NCI-H1092 (cell line): ENCODE measurements at regions not wholly inside any gene's neighbourhood (a gene's known extent, or its start where the extent isn't known, plus 50 kb on each side); places are given as distances from the start of the nearest gene placed in this dataset.
"Not testable (repeated sequence)": the region's sequence is repeated elsewhere in the genome, so short reads cannot be mapped to it uniquely, and the experiment has no call there.

Source experiments
- DNase-seq: peaks from one replicate; lab custom pipeline; 2025; lab: John Stamatoyannopoulos, UW

GRCh38 chrX:500481-501010, 113.8 kb upstream of the PPP2R3B start:
- DNase-seq, result no peak

GRCh38 chrX:506341-506740, 119.6 kb upstream of the PPP2R3B start:
- DNase-seq, result no peak

- no peak for DNase-seq
Observed at GRCh38 chrX:508163-508562, 121.5 kb upstream of the PPP2R3B start.

GRCh38 chrX:508821-509220, 121.8 kb upstream of the SHOX start:
- DNase-seq, result not testable (repeated sequence)

GRCh38 chrX:511089-511488, 119.5 kb upstream of the SHOX start:
- not testable (repeated sequence) for DNase-seq

GRCh38 chrX:518319-518718, 112.3 kb upstream of the SHOX start:
- no peak for DNase-seq

- DNase-seq, result no peak
Observed at GRCh38 chrX:519741-520140, 110.8 kb upstream of the SHOX start.

GRCh38 chrX:522456-522855, 108.1 kb upstream of the SHOX start:
- no peak for DNase-seq

GRCh38 chrX:525134-525533, 105.5 kb upstream of the SHOX start:
- no peak for DNase-seq

- DNase-seq, result no peak
Observed at GRCh38 chrX:526295-527224, 104.0 kb upstream of the SHOX start.

- DNase-seq, result no peak
Observed at GRCh38 chrX:530726-531610, 99.6 kb upstream of the SHOX start.

GRCh38 chrX:531611-531936, 99.0 kb upstream of the SHOX start:
- no peak for DNase-seq

- DNase-seq, result no peak
Observed at GRCh38 chrX:534804-535203, 95.8 kb upstream of the SHOX start.

- no peak for DNase-seq
Observed at GRCh38 chrX:536616-537015, 94.0 kb upstream of the SHOX start.

- DNase-seq, result no peak
Observed at GRCh38 chrX:537151-537550, 93.4 kb upstream of the SHOX start.

GRCh38 chrX:538311-538710, 92.3 kb upstream of the SHOX start:
- DNase-seq, result no peak

GRCh38 chrX:541006-541405, 89.6 kb upstream of the SHOX start:
- not testable (repeated sequence) for DNase-seq

GRCh38 chrX:542179-542578, 88.4 kb upstream of the SHOX start:
- DNase-seq, result no peak

- no peak for DNase-seq
Observed at GRCh38 chrX:545452-545885, 85.1 kb upstream of the SHOX start.

GRCh38 chrX:550514-550913, 80.1 kb upstream of the SHOX start:
- DNase-seq, result no peak

GRCh38 chrX:551306-551705, 79.3 kb upstream of the SHOX start:
- no peak for DNase-seq

- DNase-seq, result no peak
Observed at GRCh38 chrX:552496-552895, 78.1 kb upstream of the SHOX start.

GRCh38 chrX:554271-554670, 76.3 kb upstream of the SHOX start:
- no peak for DNase-seq
